ENCODE measurements at regions not wholly inside any gene's neighbourhood (a gene's known extent, or its start where the extent isn't known, plus 50 kb on each side); places are given as distances from the start of the nearest gene placed in this dataset.
A peak's percentile ranks its signal among the peaks of the same experiment; 100 is the strongest.

DNA sequence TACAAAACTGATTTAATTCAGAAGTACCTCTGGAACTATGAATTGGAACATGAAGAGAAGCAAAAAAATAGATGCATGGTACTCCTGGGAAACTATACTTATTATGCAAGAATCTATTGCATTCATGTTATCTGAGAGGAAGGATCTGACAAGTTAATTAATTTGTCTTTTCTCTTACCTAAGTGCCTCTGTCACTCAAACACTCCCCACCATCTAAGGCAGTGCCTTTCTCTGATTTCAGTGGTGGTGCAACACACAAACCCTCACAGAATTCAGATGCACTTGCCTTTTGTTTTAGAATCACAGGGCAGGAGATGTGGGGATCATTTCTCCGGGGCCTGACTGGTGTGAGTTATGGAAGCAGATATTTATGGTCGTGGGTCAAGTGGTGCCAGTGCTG is 52.5 kb upstream of the C9orf72 start:
- FAIRE-seq (peak; percentile 65), DNase-seq (ENCODE audit: low spot score) (no peak)

DNA sequence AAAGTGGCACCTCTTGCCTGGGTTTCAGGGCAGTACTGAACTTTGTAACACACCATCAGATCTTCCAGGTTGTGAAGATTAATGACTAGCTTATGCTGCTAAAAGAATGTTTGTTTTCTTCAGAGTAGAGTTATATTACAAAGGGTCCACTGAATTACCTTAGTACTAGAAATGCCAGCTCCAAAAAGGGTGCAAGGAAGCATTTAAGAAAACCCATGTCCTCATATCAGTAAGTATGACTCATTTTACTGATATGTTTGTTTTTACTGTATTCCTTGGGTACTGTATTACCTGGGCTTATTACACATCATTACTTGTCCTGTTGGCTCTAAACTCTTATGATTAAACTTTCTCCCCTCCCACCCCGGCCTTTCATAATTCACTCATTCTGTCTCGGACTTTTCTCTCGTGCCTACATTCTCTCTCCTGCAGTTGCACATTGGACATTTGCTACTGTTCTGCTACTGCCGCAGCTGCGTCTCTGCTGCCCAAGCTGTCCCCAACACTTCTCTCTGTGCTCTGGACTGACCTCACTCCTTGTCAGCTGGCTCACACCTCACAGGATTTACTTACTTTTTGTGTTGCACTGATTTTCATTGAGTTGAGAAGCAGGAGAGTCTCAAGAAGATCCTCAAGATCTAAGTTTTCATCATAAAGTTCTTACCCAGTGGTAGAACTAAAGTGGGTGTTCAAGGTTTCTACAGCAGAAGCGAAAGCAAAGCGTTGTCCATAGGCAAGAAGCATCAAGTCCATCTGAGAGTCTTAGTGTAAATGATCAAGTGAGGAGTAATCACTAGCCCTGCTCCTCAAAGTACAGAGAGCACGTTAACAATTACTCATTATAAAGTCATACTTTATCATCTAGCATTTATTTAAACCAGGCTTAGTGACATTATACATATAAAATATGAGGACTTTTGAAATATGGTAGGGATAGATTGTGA is 53.2 kb upstream of the C9orf72 start:
- peak; percentile 93 for FAIRE-seq
- no peak for DNase-seq (ENCODE audit: low spot score)

DNA sequence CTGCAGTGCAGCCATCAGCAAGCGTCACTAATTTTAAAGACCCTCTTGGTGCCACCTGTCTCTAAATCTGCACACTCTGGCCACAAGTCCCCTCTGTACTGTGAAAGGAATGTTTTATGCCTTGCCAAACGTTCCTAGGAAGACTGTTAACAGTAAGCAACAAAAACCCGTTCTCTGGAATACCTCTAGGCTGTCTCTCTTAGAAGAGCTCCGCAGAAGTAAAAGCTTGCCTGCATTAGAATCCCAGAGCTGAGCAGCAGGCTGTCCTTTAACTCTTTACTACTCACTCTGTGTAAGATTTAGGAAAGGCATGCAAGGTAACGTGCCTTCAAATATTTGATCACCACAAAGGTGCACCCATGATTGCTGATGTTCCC is 53.9 kb upstream of the C9orf72 start:
- DNase-seq (ENCODE audit: low spot score) (no peak), FAIRE-seq (no peak)

DNA sequence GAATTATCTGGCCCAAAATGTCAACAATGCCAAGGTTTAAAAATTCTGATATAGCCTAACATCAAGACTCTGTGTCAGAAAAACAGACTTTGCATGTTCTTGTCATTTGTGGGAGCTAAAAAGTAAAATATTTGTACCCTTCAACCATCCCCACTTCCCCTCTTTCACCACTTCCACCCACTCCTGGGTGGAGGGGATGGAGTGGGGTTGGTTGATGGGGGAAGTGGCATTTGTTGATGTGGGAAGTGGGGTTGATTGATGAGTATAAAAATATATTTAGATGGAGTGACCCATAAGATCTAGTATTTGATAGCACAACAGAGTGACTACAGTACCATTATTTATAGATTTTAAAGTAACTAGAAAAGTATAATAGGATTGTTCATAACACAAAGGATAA is 55.0 kb upstream of the C9orf72 start:
- FAIRE-seq = no peak
- DNase-seq (ENCODE audit: low spot score) = no peak

DNA sequence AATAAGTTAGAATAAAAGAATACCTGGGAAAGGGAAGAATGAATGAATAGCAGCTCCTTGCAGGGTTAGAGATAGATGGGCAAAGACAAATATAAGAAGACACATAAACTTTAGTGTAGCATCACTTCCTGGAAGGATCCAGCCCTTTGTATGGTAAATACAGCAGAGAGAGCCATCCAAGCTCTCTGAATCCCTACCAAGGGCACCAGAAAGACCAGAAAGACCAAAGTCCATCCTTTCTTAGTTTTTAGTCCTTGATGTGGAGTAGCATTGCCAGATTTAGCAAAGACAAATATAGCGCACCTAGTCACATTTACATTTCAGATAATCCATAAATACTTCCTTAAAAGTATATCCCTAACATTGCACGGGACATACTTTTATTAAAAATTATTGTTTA is 56.1 kb upstream of the C9orf72 start:
- no peak for FAIRE-seq
- no peak for DNase-seq (ENCODE audit: low spot score)

DNA sequence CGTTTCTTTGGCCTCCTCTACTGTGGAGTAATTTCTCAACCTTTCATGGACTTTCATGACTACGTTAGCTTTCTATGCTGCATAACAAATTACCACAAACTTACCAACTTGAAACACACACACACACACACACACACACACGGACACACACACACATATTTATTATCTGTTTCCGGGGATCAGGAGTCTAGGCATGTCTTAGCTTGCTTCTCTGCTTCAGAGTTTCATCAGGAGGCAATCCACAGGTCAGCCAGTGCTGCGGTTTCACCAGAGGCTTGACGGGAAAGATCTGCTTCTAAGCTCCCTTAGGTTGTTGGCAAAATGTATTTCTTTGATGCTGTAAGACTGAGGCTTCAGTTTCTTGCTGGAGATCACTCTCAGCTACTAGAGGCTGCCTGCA is 59.0 kb upstream of the C9orf72 start:
- FAIRE-seq (no peak), DNase-seq (ENCODE audit: low spot score) (no peak)

DNA sequence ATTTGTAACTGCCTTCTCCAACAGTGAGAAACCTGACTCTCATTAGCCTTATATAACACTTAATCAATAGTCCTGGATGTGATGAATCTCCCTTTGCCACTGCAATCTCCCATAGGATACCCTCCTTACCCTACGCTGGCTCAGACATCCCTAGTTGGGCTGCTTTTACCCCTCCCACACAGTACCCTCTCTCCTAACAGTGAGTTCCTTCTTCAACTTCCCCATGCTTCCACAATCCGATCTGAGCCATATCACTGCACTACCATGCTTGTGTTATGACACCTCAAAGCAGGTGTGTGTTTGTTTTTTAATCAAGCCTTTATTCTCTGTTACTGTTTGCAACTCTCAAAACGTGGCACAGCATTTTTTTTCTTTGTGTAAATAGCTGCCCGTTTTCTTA is 60.5 kb upstream of the C9orf72 start:
- DNase-seq (ENCODE audit: low spot score) = no peak
- FAIRE-seq = peak; percentile 63

DNA sequence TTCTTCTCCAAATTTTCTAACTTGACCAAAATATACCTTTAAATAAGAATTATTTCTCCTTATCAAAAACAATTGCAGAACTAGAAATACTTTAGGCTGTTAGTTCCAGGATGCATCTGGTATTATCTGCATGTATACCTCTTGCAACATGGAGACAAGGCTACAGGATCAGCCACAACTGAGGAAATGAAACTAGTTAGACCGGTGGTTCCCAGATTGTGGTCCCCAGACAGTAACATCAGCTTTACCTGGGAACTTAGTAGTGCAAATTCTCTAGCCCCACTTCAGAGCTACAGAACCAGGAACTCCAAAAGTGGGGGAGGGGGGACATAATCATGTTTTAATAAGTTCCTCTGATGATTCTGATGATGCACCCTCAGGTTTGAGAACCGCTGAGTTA is 61.6 kb upstream of the C9orf72 start:
- FAIRE-seq (no peak), DNase-seq (ENCODE audit: low spot score) (no peak)

DNA sequence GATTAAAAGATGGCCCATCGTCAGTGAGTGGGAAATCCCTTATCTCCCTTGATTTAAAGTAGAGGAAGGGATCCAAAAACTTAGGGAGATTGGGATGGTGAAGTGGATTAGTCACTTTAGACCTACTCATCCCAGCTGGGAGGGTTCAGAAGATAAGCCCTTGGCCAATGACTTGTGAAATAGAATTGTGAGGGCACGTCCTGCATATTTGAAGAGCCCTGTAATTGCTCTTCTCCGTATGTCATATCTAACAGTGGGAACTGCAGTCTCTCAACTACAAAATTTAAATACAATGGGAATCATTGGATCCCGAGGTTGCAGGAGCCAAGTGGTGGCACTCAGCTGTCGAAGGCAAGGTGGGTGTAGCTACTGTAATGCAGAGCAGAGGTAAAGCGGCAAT is 65.4 kb upstream of the C9orf72 start:
- FAIRE-seq = no peak
- DNase-seq (ENCODE audit: low spot score) = no peak

DNA sequence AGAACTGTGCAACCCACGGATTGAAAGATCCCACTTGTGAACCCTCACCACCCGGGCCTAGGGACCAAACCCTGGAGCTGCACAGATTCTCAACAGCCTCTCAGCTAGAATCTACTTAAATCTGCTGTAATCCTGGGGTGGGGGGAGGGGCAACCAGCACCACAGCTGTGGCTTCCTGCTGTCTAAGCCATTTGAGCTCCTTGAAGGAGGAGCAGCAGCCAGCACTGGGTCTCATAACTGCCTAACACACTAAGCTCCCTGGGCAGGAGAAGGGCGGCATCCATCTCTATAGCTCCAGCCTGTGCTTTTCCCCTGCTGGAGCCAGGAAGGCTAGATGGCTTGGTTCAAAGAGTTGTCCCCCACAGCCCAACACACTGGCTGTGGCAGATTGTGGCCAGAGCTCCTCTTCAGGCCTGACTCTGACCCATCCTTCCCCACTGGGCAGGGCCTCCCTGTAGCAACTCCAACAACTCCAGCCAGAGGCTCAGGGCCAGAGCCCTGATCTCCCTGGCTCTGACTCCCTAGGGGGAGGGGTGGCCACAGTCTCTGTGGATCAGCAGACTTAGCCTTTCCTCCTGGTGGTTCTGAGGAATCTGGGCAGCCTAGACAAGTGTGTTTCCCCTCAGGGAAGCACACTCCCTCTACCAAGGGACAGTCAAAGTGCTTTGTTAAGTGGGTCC is 72.0 kb upstream of the C9orf72 start:
- FAIRE-seq (peak; percentile 81), DNase-seq (ENCODE audit: low spot score) (no peak)

DNA sequence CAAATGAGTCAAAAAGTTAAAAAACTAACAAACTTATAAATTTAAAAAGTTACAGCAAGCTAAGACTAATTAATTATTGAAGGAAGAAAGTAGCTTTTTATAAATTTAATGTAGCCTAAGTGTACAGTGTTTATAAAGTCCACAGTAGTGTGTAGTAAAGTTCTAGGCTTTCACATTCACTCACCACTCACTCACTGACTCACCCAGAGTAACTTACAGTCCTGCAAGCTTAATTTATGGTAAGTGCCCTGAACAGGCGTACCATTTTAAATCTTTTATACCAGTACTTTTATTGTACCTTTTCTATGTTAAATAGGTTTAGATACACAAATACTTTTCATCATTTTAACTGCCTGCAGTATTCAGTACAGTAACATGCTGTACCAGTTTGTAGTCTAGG is 80.0 kb upstream of the C9orf72 start:
- FAIRE-seq (no peak), DNase-seq (ENCODE audit: low spot score) (no peak)

DNA sequence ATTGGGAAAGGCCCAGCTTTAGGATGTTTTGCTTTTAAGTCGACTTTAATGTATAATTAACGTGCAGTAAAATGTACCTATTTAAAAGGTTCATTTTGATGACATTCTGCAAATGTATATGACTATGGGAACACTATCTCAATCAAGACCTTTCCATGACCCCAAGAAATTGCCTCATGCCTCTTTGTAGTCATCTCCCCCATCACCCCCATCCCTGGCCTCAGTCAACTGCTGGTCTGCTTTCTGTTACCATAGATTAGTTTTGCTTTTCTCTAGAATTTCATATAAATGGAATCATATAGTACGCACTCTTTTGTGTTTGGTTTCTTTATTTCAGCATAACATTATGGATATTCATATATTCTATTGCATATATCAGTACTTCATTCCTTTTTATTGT is 80.7 kb upstream of the C9orf72 start:
- DNase-seq (ENCODE audit: low spot score) (no peak), FAIRE-seq (no peak)

DNA sequence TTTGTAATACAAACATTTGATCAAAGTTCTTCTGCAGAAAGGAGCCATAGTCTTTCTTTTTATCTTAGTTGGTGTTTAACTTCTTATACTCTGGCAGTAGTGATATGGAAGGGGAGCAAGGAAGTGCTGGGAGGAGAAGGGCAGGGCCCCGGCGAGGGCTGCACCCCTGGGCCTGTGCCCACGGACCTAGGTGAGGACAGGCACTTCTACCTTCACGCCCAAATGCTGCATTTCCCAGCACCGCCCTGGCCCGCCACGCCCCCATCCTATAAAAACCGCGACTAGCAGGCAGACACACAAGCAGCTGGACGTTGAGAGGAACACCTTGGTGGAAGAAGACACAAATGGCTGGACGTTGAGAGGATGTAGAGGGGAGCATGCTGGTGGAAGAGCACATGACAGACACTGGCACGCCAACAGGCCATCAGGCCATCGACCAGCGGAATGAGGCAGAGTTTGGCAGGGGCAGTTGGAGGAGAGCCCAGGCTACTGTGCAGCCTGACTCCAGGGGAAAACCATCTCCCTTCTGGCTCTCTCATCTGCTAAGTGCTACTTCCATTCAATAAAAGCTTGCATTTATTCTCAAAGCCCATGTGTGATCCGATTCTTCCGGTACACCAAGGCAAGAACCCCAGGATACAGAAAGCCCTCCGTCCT is 81.5 kb upstream of the C9orf72 start:
- peak; percentile 83 for FAIRE-seq
- DNase-seq (ENCODE audit: low spot score) = no peak

DNA sequence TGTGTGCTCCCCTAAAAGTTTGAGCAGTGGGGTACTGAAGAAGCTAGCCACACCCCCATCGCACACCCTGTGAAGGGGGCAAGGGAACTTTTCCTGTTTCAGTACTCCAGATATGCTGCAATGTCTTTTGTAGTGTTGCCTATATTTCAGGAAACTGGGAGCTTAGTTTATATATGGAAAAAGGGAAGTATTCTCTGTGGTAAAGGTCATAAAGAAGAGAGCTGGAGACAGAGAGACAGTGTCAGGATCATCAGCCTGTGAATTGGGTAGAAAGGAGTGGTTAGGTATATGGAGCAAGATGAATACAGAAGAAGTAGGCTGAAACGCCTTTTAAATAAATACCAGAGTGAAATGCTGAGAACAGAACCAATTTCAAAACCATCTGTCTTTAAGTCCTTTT is 82.2 kb upstream of the C9orf72 start:
- DNase-seq (ENCODE audit: low spot score) (no peak), FAIRE-seq (no peak)

DNA sequence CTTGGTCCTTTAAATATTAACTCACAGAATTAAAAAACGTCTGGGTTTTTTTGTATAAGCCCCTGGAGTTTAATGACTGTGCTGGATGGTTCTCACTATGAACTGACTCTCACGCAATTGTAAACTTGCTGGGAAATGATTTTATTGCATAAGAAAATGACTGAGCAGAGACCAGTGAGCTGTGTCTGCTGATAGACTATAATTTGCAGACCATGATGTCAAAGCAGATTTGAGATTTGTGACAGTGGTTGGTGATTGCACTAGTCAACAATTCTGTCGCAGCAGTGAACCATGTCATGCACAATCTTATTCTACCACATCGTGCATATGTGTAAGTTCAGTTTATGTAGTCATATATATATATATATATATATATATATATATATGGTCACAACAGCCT is 85.7 kb upstream of the C9orf72 start:
- DNase-seq (ENCODE audit: low spot score) = no peak
- peak; percentile 48 for FAIRE-seq

DNA sequence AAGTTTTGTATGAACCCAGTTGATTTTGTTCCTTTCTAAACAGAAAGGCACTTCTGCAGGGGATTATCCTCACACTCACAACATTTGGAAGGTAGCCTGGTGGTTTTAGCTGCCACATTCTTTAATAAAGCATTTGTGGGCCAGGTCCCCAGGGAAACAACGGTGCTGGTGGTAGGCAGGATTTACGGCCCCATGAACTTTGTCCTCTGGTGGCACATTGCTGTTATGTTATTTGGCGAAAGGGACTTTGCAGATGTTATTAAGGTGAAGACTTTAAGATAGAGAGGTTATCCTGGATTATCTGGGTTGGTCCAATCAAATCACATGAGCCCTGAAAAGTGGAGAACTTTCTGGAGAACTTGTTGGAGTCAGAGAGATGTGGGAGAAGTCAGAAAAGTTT is 86.3 kb upstream of the C9orf72 start:
- FAIRE-seq (no peak), DNase-seq (ENCODE audit: low spot score) (no peak)

DNA sequence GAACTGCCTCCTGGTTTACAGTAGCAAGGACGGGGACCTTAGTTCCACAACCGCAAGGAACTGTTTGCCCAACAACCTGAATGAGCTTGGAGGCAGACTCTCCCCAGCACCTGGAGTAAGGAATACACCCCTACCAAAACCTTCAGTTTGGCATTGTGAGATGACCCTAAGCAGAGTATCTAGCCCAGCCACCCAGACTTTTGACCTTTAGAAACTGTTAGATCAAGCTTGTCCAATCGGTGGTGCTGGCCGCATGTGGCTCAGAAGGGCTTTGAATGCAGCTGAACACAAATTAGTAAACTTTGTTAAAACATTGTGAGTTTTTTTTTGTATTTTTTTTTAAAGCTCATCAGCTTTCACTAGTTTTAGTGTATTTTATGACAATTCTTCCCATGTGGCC is 86.9 kb upstream of the C9orf72 start:
- FAIRE-seq = no peak

DNA sequence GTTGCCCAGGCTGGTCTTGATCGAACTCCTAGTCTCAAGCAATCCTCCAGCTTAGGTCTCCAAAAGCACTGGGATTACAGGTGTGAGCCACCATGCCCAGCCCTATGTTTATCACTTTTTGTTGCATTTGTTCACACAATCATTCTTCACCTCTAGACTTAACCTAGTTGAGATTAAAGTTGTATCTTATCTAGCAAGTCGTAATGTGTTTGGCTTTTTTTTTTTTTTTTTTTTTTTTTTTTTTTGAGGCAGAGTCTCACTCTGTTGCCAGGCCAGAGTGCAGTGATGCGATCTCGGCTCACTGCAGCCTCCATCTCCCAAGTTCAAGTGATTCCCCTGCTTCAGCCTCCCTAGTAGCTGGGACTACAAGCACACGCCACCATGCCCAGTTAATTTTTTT is 90.2 kb upstream of the C9orf72 start:
- FAIRE-seq = no peak
- no peak for DNase-seq (ENCODE audit: low spot score)

More for the DNA sequence above, 86.9 kb upstream of the C9orf72 start:
- DNase-seq (ENCODE audit: low spot score) = no peak

DNA sequence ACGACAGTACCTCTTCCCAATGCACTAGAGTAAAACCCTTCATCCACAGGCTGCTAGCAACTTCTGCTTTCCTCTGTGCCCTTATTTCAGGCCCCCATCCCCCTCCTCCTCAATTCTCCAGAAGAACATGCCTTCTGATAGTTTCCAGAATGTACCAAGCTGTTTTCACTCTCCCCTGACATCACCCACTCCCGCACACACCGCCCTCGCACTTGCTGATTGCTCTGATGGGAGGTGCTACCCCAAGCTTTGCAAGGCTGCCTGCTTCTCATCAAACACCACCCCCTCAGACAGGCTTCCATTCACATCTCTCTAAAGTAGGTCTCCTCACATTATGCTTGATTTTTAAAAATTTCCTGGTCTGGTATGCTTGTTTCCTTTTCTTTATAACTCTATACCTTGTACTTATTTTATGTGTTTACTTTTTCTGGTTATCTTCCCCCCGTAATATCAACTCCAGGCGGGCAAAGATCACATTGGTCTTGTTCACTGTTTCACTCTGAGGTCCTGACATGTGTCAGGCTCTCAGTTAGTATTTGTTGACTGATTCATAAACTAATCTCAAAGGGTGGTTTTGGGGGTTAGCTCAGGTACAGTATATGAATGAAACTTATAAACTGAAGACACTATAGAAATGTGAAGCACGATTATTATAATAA is 91.0 kb upstream of the C9orf72 start:
- peak; percentile 30 for FAIRE-seq

DNA sequence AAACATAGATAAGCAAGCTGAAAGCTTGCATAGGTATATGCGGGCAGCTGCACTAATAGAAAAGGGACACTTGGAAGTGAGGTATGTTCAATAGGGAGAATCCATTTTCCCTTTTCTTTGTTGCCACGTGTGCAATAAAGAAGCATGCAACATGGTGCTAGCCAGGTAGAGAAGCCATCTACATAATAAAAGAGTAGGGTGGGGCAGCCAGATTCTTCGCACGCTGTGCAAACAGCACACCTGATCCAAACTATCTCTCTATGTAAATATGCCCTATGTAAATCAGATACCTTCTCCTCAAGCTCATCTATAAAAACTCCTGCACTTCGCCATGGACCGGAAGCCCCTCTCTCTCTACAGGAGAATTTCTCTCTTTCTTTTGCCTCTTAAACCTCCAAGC is 91.9 kb upstream of the C9orf72 start:
- no peak for FAIRE-seq
- DNase-seq (ENCODE audit: low spot score) = no peak

More for the DNA sequence above, 91.0 kb upstream of the C9orf72 start:
- no peak for DNase-seq (ENCODE audit: low spot score)

DNA sequence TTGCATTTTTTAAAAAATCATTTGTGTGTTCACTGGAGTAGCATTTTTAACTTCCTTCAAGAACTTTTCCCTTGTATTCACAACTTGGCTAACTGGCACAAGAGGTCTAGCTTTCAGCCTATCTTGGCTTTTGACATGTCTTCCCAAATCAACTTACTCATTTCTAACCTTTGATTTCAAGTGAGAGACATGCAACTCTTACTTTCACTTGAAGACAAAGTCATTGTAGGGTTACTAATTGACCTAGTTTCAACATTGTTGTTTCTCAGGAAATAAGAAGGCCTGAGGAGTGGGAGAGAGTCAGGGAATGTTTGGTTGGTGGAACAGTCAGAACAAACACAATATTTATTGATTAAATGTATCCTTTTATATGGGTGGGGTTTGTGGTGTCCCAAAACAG is 95.0 kb upstream of the C9orf72 start:
- DNase-seq (ENCODE audit: low spot score) (no peak), FAIRE-seq (no peak)

DNA sequence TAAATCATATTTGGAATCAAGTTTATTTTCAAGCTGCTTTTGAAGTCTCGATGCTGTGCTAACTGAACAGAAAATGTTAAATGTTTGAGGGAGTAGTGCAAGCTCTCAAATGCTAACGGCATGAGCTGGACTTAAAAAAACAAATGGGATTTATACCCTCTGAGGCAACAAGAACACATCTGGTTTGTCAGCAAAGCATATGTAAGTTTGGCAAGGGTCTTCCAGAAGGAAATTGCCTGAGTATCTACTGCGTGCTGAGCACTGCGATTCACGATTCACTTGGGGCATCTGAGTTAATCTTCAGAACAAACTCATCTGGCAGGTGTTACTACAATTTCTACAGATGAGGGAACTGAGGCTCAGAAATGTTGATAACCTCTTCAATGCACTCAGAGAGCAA is 98.4 kb upstream of the C9orf72 start:
- DNase-seq (ENCODE audit: low spot score) = no peak
- FAIRE-seq = no peak

Measured in urothelium cell line (cell line).